HG02870 (cell line): ENCODE measurements at regions not wholly inside any gene's neighbourhood (a gene's known extent, or its start where the extent isn't known, plus 50 kb on each side); places are given as distances from the start of the nearest gene placed in this dataset.
A peak's percentile ranks its signal among the peaks of the same experiment; 100 is the strongest.

Source experiments
- ATAC-seq: cut with Tn5 transposase; IDR thresholded peaks from one replicate; pipeline ENCODE4 v1.9.1; 2021; ENCODE audit warnings: mild to moderate bottlenecking, moderate library complexity; ENCODE audit not compliant: unreplicated experiment

DNA sequence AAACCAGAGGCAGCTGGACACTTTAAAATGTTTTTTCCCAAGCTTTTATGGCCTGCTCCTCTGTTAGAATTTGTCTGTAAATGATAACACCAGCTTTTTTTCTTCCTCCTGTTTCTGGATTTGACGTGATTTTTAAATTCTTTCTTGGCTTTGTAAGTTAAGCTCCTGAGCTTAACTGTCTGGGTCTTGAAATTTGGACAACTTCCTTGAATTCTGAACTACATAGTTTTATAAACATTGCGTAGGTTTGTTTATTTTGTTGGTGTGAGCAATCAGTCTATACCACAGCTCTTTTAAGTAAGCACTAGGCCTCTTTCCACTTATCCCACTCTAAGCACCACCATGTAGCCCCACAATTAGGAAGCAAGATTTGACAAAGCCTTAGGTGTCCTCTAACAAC, 144.4 kb upstream of the GUCY1A1 start:
- ATAC-seq: no peak

- ATAC-seq: no peak
Observed at GRCh38 chr4:155521382-155521781, 144.6 kb upstream of the MAP9 start.

- ATAC-seq: no peak
Observed at GRCh38 chr4:155515444-155516075, 138.8 kb upstream of the MAP9 start.

DNA sequence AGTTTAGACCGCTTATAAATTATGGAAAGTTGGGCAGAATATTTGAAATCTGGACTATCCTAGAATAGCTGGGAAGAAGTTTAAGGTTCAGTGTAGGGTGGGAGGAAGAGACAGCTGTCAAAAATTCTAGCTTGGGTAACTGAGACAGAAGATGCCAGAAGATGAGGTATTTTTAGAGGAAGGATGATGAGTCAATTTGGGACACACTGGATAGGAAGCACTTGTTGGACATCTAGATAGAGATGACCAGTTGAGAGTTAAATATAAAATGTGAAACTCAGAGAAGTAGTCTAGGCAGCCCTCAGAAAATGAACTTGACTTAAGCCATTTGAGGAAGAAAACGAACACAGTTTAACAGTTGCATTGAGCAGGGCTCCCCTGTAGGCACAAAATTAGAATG, 137.9 kb upstream of the MAP9 start:
- ATAC-seq: no peak

DNA sequence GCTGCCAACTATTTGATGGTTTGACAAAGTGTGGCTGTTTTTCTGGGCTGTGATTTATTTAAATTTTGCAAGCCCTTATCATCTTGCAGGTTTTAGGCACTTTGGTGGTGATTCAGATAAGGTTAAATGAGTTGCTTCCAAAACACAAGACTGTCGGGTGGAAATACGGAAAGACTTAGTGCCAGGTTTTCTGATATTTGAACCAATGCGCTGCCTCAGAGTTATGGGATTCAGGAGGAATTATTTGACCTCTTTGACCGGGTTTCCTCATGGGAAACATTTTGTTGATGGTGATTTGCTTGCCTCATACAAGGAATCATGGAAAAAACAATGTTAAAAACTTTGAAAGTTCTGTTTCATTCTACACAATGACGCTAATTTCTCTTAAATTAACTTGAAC, 136.1 kb upstream of the MAP9 start:
- ATAC-seq: no peak

- ATAC-seq: no peak
Observed at GRCh38 chr4:155512046-155512445, 135.3 kb upstream of the MAP9 start.

GRCh38 chr4:155510771-155511170, 134.0 kb upstream of the MAP9 start:
- ATAC-seq: no peak

- ATAC-seq: no peak
Observed at GRCh38 chr4:155509555-155509954, 132.8 kb upstream of the MAP9 start.

GRCh38 chr4:155506745-155507144, 130.0 kb upstream of the MAP9 start:
- no peak for ATAC-seq

- ATAC-seq: no peak
Observed at GRCh38 chr4:155505321-155505720, 128.6 kb upstream of the MAP9 start.

DNA sequence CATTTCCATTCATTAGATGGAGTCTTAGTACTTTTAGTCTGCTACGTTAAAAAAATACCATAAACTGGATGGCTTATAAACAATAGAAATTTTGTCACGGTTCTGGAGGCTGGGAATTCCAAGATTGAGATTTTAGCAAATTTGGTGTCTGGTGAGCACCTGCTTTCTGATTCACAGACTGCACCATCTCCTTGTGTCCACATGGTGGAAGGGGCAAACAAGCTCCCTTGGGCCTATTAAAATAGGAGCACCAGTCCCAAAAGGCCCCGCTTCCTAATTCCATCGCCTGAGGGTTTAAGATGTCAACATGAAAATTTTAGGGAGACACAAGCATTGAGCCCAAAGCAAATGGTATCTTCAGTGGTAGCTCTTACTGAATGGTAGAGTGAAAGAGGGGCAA, 120.5 kb upstream of the MAP9 start:
- ATAC-seq: no peak

DNA sequence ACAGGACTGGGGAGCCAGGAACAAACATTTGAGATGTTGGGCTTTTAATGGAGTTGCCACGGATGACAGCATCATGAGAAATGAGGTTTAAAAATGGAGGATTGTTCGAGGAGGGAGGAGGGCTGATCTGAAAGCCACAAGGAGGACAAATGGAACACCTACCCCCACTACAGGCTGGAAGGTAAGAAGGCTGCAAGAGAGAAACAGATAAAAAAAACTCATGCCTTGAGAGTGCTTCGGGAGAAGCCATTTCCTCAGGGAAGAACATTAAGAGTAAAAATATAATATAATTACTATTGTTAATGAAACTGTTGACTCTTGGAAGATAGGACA, 119.5 kb upstream of the MAP9 start:
- no peak for ATAC-seq

- no peak for ATAC-seq
Observed at GRCh38 chr4:155495572-155496293, 119.0 kb upstream of the MAP9 start.

GRCh38 chr4:155494037-155494718, 117.4 kb upstream of the MAP9 start:
- ATAC-seq: no peak

DNA sequence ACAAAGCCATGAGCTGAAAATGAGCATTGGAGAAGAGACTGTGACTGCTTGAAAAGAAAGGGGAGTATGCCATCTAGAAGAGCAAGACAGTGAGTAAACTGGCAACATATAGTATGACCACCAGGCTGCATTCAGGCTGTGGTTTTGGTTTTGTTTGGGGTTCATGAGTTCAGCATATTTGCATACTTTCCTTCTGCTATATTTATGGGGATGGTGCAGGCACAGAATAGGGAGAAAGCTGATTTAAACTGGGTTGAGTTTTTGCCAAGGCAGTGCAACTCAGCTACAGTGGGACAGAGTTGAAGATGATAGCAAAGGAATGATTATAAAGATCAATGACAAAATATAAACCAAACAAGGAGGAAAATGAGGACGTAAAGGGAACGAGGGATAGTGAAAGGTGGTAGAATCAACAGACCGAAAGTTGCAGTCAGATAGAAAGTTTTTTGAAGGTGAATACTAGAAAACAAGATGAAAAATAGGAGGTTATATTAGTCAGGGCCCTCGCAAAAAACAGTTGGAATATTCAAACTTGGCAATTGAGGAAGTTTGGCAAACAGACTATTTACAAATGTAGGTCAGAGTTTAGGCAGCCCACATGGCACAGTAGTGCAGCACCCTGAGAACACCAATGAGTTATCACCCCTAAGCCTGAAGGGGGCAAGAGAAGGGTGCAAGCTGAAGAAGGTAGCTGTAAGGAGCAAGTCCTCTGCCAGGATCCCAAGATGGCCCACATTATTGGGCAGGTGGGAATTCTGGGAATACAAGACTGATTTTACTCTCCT, 114.8 kb upstream of the MAP9 start:
- ATAC-seq: peak; percentile 91

DNA sequence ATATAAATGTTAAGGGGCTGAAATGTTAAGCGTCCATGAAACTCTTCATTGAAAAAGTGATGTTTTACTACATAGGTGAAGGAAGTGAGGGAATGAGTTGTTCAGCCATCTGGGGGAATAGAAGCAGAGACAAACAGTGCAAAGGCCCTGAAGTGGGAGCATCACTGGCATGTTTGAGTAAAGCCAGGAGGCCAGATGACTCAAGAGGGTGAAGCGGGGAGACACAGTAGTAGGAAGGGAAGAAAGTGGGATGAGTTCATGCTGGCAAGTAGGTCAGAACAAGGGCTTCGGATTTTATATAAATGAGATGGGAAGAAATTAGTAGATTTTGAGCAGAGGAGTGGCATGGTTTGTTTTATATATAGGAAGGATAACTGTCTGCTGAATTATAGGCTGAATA, 112.5 kb upstream of the MAP9 start:
- no peak for ATAC-seq

- ATAC-seq: no peak
Observed at GRCh38 chr4:155488691-155489090, 111.9 kb upstream of the MAP9 start.

GRCh38 chr4:155487210-155487609, 110.4 kb upstream of the MAP9 start:
- ATAC-seq: no peak

DNA sequence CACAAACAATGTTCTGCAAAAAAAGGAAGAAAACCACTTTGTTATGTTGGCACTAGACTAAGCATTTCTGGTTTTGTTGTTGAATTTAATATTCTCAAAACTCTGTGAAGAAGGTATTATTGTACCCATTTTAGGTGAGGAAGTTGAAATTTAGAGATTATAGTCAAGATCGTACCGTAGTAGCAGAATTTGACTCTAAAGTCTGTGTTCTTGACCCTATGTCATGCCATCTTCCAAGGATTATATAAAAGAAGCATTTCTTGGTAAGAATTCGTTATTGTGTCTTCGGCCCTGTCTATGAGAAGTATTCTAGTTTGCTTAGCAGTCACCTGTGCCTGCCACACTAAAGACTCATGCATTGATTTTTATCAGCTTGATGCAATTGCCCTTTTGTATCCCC, 104.4 kb upstream of the MAP9 start:
- no peak for ATAC-seq

DNA sequence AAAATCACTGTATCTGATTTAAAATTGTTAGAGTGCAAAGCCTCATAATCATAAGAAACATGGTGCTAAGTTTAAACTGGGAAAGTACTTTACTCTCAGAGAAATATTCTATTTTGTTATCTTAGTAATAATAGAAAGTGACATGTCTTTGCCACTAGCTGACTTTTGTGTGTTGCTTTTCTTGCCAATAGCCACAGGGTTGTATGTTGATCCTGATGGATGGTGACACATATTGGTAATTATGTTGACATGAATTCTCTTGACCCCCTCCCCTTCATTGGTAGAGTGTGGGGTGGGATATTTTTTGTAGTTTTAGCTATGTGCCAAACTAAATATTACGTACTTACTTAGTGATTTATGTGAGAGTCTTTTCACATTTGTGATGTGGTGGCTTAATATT, 103.1 kb upstream of the MAP9 start:
- no peak for ATAC-seq

DNA sequence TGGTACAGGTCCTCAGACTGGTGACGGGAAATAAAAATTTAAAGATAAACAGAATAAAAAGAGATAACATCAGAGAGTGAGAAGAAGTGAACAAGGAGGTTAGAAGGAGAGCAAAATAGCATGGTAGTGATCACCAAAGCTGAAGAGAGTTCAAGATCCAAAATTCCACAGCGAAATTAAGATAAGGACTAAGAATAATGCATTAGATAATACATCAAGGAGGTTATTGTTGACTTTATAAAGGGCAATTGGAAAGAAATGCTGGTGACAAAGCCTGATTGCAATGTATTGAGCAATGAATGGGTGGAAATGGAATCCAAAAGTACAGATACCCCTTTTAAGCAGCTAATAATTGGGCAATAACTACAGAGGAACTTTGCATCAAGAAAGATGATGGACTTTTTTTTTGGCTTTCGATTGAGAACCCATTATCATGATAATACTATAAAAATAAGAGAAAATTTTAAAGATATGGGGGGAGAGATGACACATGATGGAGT, 101.6 kb upstream of the MAP9 start:
- no peak for ATAC-seq
